H1 (cell line): ENCODE measurements at regions not wholly inside any gene's neighbourhood (a gene's known extent, or its start where the extent isn't known, plus 50 kb on each side); places are given as distances from the start of the nearest gene placed in this dataset.

ENCODE experiments used
- CTCF ChIA-PET: fragments of 300-600 bp; sonication (Branson Sonifier 250); formaldehyde crosslinking; loops from one replicate; lab custom pipeline; 2021; ENCODE audit not compliant: partially characterized antibody; lab: Charles Lee
- POLR2A ChIA-PET: fragments of 300-600 bp; sonication (Branson Sonifier 250); formaldehyde crosslinking; loops from one replicate; lab custom pipeline; 2021; ENCODE audit warnings: inconsistent platforms; ENCODE audit not compliant: partially characterized antibody; lab: Charles Lee
- DNase-seq, 2 experiments: peaks; one replicate each; pipeline versions ENCODE4 v3.0.0 to v3.0.0-alpha.2; 2010 to 2022; ENCODE audit warnings: low spot score in 2 of 2, low read depth in 1 of 2, mixed read lengths in 1 of 2
- FAIRE-seq: peaks from 2 replicates; lab custom pipeline; 2011; peaks lifted over from hg19 to GRCh38; lab: Jason Lieb, UNC
- H2AFZ ChIP-seq: 2 replicates; pipeline ENCODE4 v1.8.1; 2012; ENCODE audit warnings: low read length, inconsistent platforms
- H2AK5ac ChIP-seq: 2 replicates; pipeline ENCODE4 v1.6.1; 2013; ENCODE audit warnings: low read depth, low read length
- H2BK120ac ChIP-seq: replicated peaks from 2 replicates; pipeline ENCODE3; 2013; ENCODE audit warnings: low read depth, low read length, inconsistent platforms
- H2BK12ac ChIP-seq: 2 replicates; pipeline ENCODE4 v1.6.1; 2013; ENCODE audit warnings: low read depth, low read length
- H2BK15ac ChIP-seq: 2 replicates; pipeline ENCODE4 v1.6.1; 2013; ENCODE audit warnings: low read length
- H2BK20ac ChIP-seq: 2 replicates; pipeline ENCODE4 v1.6.1; 2013; ENCODE audit warnings: low read length
- H2BK5ac ChIP-seq: 2 replicates; pipeline ENCODE4 v1.6.1; 2013; ENCODE audit warnings: low read depth, low read length
- H3K14ac ChIP-seq: 2 replicates; pipeline ENCODE4 v1.6.1; 2013; ENCODE audit warnings: inconsistent platforms; ENCODE audit not compliant: insufficient read length
- H3K18ac ChIP-seq: 2 replicates; pipeline ENCODE4 v1.6.1; 2013; ENCODE audit warnings: low read length; ENCODE audit errors: extremely low read depth
- H3K23ac ChIP-seq: 2 replicates; pipeline ENCODE4 v1.6.1; 2013; ENCODE audit warnings: inconsistent platforms; ENCODE audit not compliant: insufficient read length
- H3K23me2 ChIP-seq: 2 replicates; pipeline ENCODE4 v1.6.1; 2013; ENCODE audit warnings: low read depth, low read length
- H3K27ac ChIP-seq: 2 replicates; pipeline ENCODE4 v1.6.1; 2011; ENCODE audit warnings: low read depth, low read length, inconsistent platforms
- H3K27me3 ChIP-seq, 4 experiments: replicated peaks in 1 of 4; 1 replicate in 1 of 4; 2 replicates in 3 of 4; pipeline versions ENCODE4 v1.6.1 to v1.8.1; 2011 to 2013; ENCODE audit warnings: low read length in 3 of 4, mild to moderate bottlenecking in 3 of 4, inconsistent platforms in 2 of 4, mixed read lengths in 2 of 4, moderate library complexity in 1 of 4; ENCODE audit not compliant: control insufficient read depth in 3 of 4, insufficient read depth in 3 of 4; ENCODE audit errors: extremely low read depth in 1 of 4
- H3K36me3 ChIP-seq, 4 experiments: 2 replicates each; pipeline versions ENCODE4 v1.6.1 to v1.8.1; 2011 to 2013; ENCODE audit warnings: mild to moderate bottlenecking in 4 of 4, low read length in 3 of 4, moderate library complexity in 2 of 4, control low read depth in 1 of 4, inconsistent platforms in 1 of 4; ENCODE audit not compliant: insufficient read depth in 4 of 4, control insufficient read depth in 2 of 4
- H3K4ac ChIP-seq: replicated peaks from 2 replicates; pipeline ENCODE3; 2013; ENCODE audit warnings: low read length, low read depth, mixed read lengths, inconsistent platforms; ENCODE audit not compliant: insufficient read length
- H3K4me1 ChIP-seq, 4 experiments: replicated peaks in 1 of 4; 1 replicate in 1 of 4; 2 replicates in 3 of 4; pipeline versions ENCODE4 v1.6.1 to v1.8.1; 2011 to 2013; ENCODE audit warnings: low read length in 3 of 4, inconsistent platforms in 2 of 4, mixed read lengths in 1 of 4; ENCODE audit not compliant: insufficient read depth in 4 of 4, control insufficient read depth in 3 of 4
- H3K4me2 ChIP-seq, 2 experiments: 2 replicates each; pipeline versions ENCODE4 v1.6.1 to v1.8.1; 2011 to 2013; ENCODE audit warnings: low read depth in 2 of 2, low read length in 2 of 2, control low read depth in 1 of 2, inconsistent platforms in 1 of 2, mild to moderate bottlenecking in 1 of 2; ENCODE audit not compliant: insufficient read depth in 1 of 2
- H3K4me3 ChIP-seq, 4 experiments: fragments of 200-600, 300-600 bp in 1 of 4; sonication (generic), shearing (Covaris generic), sonication (Bioruptor Twin) in 1 of 4; 2 replicates each; pipeline versions ENCODE4 v1.5.1 to v1.8.1; 2011 to 2016; ENCODE audit warnings: low read length in 4 of 4, low read depth in 3 of 4, control low read depth in 2 of 4, inconsistent platforms in 2 of 4, mild to moderate bottlenecking in 2 of 4, mixed read lengths in 1 of 4, moderate library complexity in 1 of 4; ENCODE audit not compliant: insufficient read depth in 2 of 4; ENCODE audit errors: extremely low read depth in 1 of 4
- H3K56ac ChIP-seq: replicated peaks from 2 replicates; pipeline ENCODE3; 2013; ENCODE audit warnings: low read depth, mild to moderate bottlenecking, mixed read lengths, low read length, inconsistent platforms; ENCODE audit not compliant: insufficient read length
- H3K79me1 ChIP-seq: 2 replicates; pipeline ENCODE4 v1.6.1; 2013; ENCODE audit warnings: low read depth, low read length, control low read depth
- H3K79me2 ChIP-seq, 2 experiments: 2 replicates each; pipeline versions ENCODE4 v1.6.1 to v1.8.1; 2012 to 2013; ENCODE audit warnings: low read length in 2 of 2, mild to moderate bottlenecking in 2 of 2, inconsistent platforms in 1 of 2; ENCODE audit not compliant: insufficient read depth in 2 of 2, control insufficient read depth in 1 of 2
- H3K9ac ChIP-seq, 4 experiments: replicated peaks in 1 of 4; 1 replicate in 1 of 4; 2 replicates in 3 of 4; pipeline versions ENCODE4 v1.6.1 to v1.8.1; 2011 to 2013; ENCODE audit warnings: low read depth in 3 of 4, low read length in 3 of 4, control low read depth in 2 of 4, mild to moderate bottlenecking in 2 of 4, moderate library complexity in 2 of 4, inconsistent platforms in 1 of 4; ENCODE audit errors: extremely low read depth in 1 of 4
- H3K9me3 ChIP-seq, 2 experiments: 2 replicates each; pipeline versions ENCODE4 v1.6.1 to v1.8.1; 2012 to 2013; ENCODE audit warnings: mild to moderate bottlenecking in 2 of 2, moderate library complexity in 2 of 2, control low read depth in 1 of 2, inconsistent platforms in 1 of 2, low read depth in 1 of 2, low read length in 1 of 2, mixed read lengths in 1 of 2; ENCODE audit not compliant: insufficient read depth in 2 of 2
- H4K20me1 ChIP-seq, 2 experiments: replicated peaks in 1 of 2; 2 replicates each; pipeline versions ENCODE3 to v1.8.1; 2011 to 2013; ENCODE audit warnings: inconsistent platforms in 2 of 2, low read length in 2 of 2, mild to moderate bottlenecking in 1 of 2; ENCODE audit not compliant: insufficient read depth in 2 of 2, control insufficient read depth in 1 of 2
- H4K5ac ChIP-seq: 2 replicates; pipeline ENCODE4 v1.6.1; 2013; ENCODE audit warnings: low read length, low read depth, mixed read lengths, inconsistent platforms; ENCODE audit not compliant: insufficient read length
- H4K8ac ChIP-seq: 2 replicates; pipeline ENCODE4 v1.8.0; 2013; ENCODE audit warnings: mild to moderate bottlenecking, moderate library complexity, low read length, inconsistent platforms; ENCODE audit not compliant: insufficient read depth; ENCODE audit errors: extremely low read depth
- H4K91ac ChIP-seq: replicated peaks from 2 replicates; pipeline ENCODE3; 2013; ENCODE audit warnings: low read length, mixed read lengths, inconsistent platforms; ENCODE audit not compliant: insufficient read length
- CBX5 ChIP-seq: fragments of 300-800, 300-1000 bp; sonication (generic); IDR thresholded peaks from 2 replicates; pipeline ENCODE4 v1.7.1; 2016; ENCODE audit warnings: antibody characterized with exemption, low read length, low read depth
- CHD1 ChIP-seq: IDR thresholded peaks from 2 replicates; pipeline ENCODE4 v1.6.1; 2012; ENCODE audit warnings: low read depth, low read length, improper control_type of control experiment
- GTF2F1 ChIP-seq: IDR thresholded peaks from 2 replicates; pipeline ENCODE4 v1.6.1; 2012; ENCODE audit warnings: low read depth, low read length, improper control_type of control experiment, borderline replicate concordance
- KDM4A ChIP-seq: IDR thresholded peaks from one replicate; pipeline ENCODE4 v1.7.1; 2012; ENCODE audit warnings: low read depth, mild to moderate bottlenecking, moderate library complexity, low read length, inconsistent platforms; ENCODE audit not compliant: severe bottlenecking
- NRF1 ChIP-seq: IDR thresholded peaks from 2 replicates; pipeline ENCODE4 v1.6.1; 2011; ENCODE audit warnings: mild to moderate bottlenecking, low read depth, low read length, improper control_type of control experiment
- RAD21 ChIP-seq, 2 experiments: IDR thresholded peaks in 1 of 2; conservative IDR thresholded peaks in 1 of 2; 2 replicates each; pipeline ENCODE4 v1.6.1; 2011; ENCODE audit warnings: low read depth in 2 of 2, low read length in 2 of 2, improper control_type of control experiment in 1 of 2, inconsistent platforms in 1 of 2, mild to moderate bottlenecking in 1 of 2, moderate library complexity in 1 of 2
- RXRA ChIP-seq: IDR thresholded peaks from 2 replicates; pipeline ENCODE4 v1.6.1; 2011; ENCODE audit warnings: low read depth, mild to moderate bottlenecking, low read length, moderate library complexity; ENCODE audit not compliant: insufficient read depth
- SAP30 ChIP-seq: fragments of 300-600 bp; sonication (generic); IDR thresholded peaks from 2 replicates; pipeline ENCODE4 v1.7.1; 2012; ENCODE audit warnings: low read length, moderate library complexity, mild to moderate bottlenecking, inconsistent platforms; ENCODE audit not compliant: insufficient read depth, insufficient replicate concordance
- SRF ChIP-seq: IDR thresholded peaks from 2 replicates; pipeline ENCODE4 v1.6.1; 2011; ENCODE audit warnings: mild to moderate bottlenecking, low read depth, low read length, moderate library complexity
- TEAD4 ChIP-seq: IDR thresholded peaks from 2 replicates; pipeline ENCODE4 v1.6.1; 2012; ENCODE audit warnings: low read depth, low read length, inconsistent platforms, mixed read lengths
- USF2 ChIP-seq: IDR thresholded peaks from 2 replicates; pipeline ENCODE4 v1.6.1; 2011; ENCODE audit warnings: low read length, improper control_type of control experiment
- YY1 ChIP-seq: IDR thresholded peaks from 2 replicates; pipeline ENCODE4 v1.6.1; 2011; ENCODE audit warnings: low read depth, mild to moderate bottlenecking, low read length
- WGBS, 2 experiments: shearing (Covaris generic) in 1 of 2; methylation state at CpG; one replicate each; pipeline versions ENCODE4 v1.1.6 to v1.1.7; 2013 to 2015; ENCODE audit warnings: low lambda C conversion rate in 2 of 2, mixed read lengths in 2 of 2, inconsistent platforms in 1 of 2, low coverage in 1 of 2, missing lambda C conversion rate in 1 of 2; ENCODE audit not compliant: insufficient replicate concordance in 2 of 2, insufficient coverage in 1 of 2, insufficient read length in 1 of 2; ENCODE audit errors: extremely low coverage in 1 of 2, missing lambda C conversion rate in 1 of 2; 5-methylcytosine and 5-hydroxymethylcytosine counted together

GRCh38 chr12:16756833-16757555 is 151.0 kb upstream of the LMO3 start:
- FAIRE-seq, result no peak
- no peak overlapping the region for H4K5ac ChIP-seq
- H3K18ac ChIP-seq, result no peak overlapping the region
- TF ChIP-seq USF2 (no peak), RXRA (no peak), NRF1 (no peak), CHD1 (no peak), YY1 (no peak), CBX5 (no peak), RAD21 (IDR thresholded peaks at IDR 0.05 in 1 of 2, conservative IDR thresholded peaks at IDR 0.05 in 1 of 2; ENCODE audit: low read depth in 2 of 2, low read length in 2 of 2) (no peak), GTF2F1 (no peak), KDM4A (no peak), SRF (no peak), TEAD4 (no peak), SAP30 (no peak)

More at GRCh38 chr12:16756833-16757555, 151.0 kb upstream of the LMO3 start:
- Histone ChIP-seq H3K4me3 (no peak overlapping the region), H2AFZ (no peak overlapping the region), H4K91ac (no peak overlapping the region), H4K8ac (no peak overlapping the region), H3K36me3 (no peaks in the 10 kb centered on the region), H3K23me2 (no peaks in the 10 kb centered on the region), H2BK12ac (no peak overlapping the region), H3K27me3 (no peaks in the 10 kb centered on the region), H2AK5ac (no peak overlapping the region), H3K9me3 (no peaks in the 10 kb centered on the region), H3K4me1 (no peaks in the 10 kb centered on the region; a peak in 1 of 7 replicates), H2BK20ac (no peak overlapping the region), H3K79me2 (no peaks in the 10 kb centered on the region), H3K27ac (no peak overlapping the region), H3K4ac (no peak overlapping the region), H4K20me1 (no peaks in the 10 kb centered on the region), H3K79me1 (no peaks in the 10 kb centered on the region), H2BK5ac (no peak overlapping the region), H3K9ac (no peak overlapping the region), H3K56ac (no peak overlapping the region), H2BK15ac (no peak overlapping the region), H3K23ac (no peak overlapping the region), H2BK120ac (no peak overlapping the region), H3K4me2 (no peak overlapping the region), H3K14ac (no peak overlapping the region)
- CTCF ChIA-PET, result interaction anchor here (1.2 to 1.3 kb wide), 3 partner anchors 11 to 183 kb away, joined by 3 to 4 read pairs (median 4); no protein-coding TSS in a partner anchor
- POLR2A ChIA-PET, result no interaction called here
- WGBS, 2 experiments, result 79% methylated on average over 8 of the region's 8 CpGs; no CpG with 5 or more reads in 1 of the 2 experiments
- DNase-seq, result no peak
